Gastrocnemius medialis (tissue), 4 donors: ENCODE measurements at regions not wholly inside any gene's neighbourhood (a gene's known extent, or its start where the extent isn't known, plus 50 kb on each side); places are given as distances from the start of the nearest gene placed in this dataset.
"Not testable (repeated sequence)": the region's sequence is repeated elsewhere in the genome, so short reads cannot be mapped to it uniquely, and the experiment has no call there.

Source experiments
- CTCF ChIP-seq, 5 experiments: fragments of 450-650 bp in 3 of 5; fragments of 200-600 bp in 2 of 5; sonication (generic) in 2 of 5; IDR thresholded peaks in 4 of 5; conservative IDR thresholded peaks in 1 of 5; 1 replicate in 4 of 5; 2 replicates in 1 of 5; pipeline ENCODE4 v1.5.1; 2016 to 2019; ENCODE audit warnings: antibody characterized with exemption in 5 of 5, mild to moderate bottlenecking in 3 of 5, moderate library complexity in 3 of 5
- POLR2A ChIP-seq, 2 donors: fragments of 450-650 bp; IDR thresholded peaks; one replicate each; pipeline ENCODE4 v1.6.1; 2017; ENCODE audit warnings: antibody characterized with exemption in 2 of 2, mild to moderate bottlenecking in 2 of 2, moderate library complexity in 2 of 2

- TF ChIP-seq CTCF (IDR thresholded peaks at IDR 0.05 in 4 of 5, conservative IDR thresholded peaks at IDR 0.05 in 1 of 5); POLR2A (IDR thresholded peaks at IDR 0.05): not testable (repeated sequence)
Observed at GRCh38 chr6:113254194-113254593, 603.0 kb upstream of the MARCKS start.
